ENCODE measurements at regions not wholly inside any gene's neighbourhood (a gene's known extent, or its start where the extent isn't known, plus 50 kb on each side); places are given as distances from the start of the nearest gene placed in this dataset.

DNA sequence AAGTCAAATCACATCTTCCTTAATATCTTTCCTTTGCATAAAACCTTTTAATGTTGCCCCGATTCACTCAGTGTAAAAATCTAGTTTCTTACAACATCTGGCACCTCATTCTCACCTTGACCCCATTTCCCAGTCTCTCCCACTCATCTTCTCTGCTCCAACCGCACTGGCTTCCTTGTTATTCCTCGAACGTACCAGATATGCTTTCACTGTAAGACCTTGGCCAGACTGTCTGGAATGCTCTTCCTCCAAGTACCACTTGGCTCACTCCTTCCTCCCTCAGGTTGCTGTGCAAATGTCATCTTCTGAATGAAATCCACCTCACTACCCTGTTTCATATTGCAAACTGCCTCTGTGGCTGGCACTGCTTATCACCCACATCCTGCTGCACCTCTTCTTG lies 433.6 kb downstream of the HAPSTR1 start:
- TF ChIP-seq, protein P1, sequence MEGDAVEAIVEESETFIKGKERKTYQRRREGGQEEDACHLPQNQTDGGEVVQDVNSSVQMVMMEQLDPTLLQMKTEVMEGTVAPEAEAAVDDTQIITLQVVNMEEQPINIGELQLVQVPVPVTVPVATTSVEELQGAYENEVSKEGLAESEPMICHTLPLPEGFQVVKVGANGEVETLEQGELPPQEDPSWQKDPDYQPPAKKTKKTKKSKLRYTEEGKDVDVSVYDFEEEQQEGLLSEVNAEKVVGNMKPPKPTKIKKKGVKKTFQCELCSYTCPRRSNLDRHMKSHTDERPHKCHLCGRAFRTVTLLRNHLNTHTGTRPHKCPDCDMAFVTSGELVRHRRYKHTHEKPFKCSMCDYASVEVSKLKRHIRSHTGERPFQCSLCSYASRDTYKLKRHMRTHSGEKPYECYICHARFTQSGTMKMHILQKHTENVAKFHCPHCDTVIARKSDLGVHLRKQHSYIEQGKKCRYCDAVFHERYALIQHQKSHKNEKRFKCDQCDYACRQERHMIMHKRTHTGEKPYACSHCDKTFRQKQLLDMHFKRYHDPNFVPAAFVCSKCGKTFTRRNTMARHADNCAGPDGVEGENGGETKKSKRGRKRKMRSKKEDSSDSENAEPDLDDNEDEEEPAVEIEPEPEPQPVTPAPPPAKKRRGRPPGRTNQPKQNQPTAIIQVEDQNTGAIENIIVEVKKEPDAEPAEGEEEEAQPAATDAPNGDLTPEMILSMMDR (conservative IDR thresholded peaks at IDR 0.05; ENCODE audit: low read depth, low read length) = no peak
- H3K4me3 ChIP-seq (ENCODE audit: low read depth, low read length) = no peak overlapping the region
- no peak for DNase-seq (ENCODE audit: low read depth)

DNA sequence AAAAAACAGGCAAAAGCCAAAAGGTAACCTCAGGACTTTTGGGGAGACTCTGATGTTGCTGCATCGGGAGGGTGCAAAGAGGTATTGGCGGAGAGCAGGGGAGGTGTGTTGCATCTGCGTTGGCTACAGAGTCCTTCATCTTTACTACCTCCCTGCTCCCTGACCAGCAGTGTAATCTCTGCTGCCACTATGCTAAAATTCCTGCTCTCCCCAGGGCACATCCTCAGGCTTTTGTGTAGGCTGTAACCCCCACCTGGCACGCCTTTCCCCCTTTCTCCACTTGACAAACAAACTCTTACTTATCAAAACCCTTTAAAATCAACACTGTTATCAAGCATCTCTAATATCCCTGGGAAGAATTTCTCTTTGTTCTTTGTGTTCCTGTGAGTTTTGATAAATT lies 435.3 kb downstream of the HAPSTR1 start:
- no peak for DNase-seq (ENCODE audit: low read depth)
- TF ChIP-seq, protein P1 (conservative IDR thresholded peaks at IDR 0.05; ENCODE audit: low read depth, low read length) = no peak
- no peak overlapping the region for H3K4me3 ChIP-seq (ENCODE audit: low read depth, low read length)

DNA sequence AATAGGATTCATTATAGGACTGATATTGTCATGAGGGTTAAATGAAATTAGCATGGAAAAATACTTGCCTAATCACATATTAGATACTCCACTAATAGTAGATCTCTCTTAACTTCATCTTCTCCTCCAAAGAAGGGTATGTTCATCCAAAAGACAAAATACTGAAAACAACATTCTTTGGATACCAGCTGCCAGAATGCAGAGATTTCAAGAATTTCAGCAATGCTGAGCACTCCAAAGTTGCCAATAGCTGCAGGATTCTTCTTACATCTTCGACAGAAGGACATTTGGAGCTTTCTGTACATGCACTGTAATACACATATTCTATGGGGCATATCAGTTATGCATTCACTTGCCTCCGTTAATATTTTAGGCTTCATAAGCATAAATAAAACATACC lies 436.5 kb downstream of the HAPSTR1 start:
- TF ChIP-seq, protein P1 (conservative IDR thresholded peaks at IDR 0.05; ENCODE audit: low read depth, low read length) = no peak
- no peak for DNase-seq (ENCODE audit: low read depth)
- no peak overlapping the region for H3K4me3 ChIP-seq (ENCODE audit: low read depth, low read length)

DNA sequence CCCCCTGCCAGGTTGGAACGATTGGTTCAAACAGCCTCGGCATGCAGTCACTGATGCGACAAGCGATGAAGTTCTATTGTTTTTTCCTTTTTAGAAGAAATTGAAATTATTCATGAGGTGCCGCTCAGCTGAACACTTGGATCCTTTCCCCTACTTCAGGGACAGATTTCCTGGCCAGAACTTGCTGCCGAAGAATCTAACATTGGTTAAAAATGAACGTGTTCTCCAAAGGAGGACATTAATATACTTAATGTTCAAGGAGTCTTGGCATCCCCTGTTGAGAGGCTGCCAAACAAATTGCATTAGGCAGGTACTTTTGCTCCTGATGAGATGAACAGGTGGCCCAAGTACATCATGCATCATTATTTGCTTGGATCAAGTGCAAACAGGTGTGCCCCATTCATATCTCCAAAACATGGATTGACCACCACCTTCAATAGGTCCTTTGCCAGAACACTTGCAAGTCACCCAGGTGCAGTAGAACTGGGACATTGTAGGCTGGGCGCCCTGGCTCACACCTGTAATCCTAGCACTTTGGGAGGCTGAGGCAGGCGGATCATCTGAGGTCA lies 437.2 kb downstream of the HAPSTR1 start:
- H3K4me3 ChIP-seq (ENCODE audit: low read depth, low read length) = no peak overlapping the region
- TF ChIP-seq, protein P1 (conservative IDR thresholded peaks at IDR 0.05; ENCODE audit: low read depth, low read length) = no peak
- no peak for DNase-seq (ENCODE audit: low read depth)

DNA sequence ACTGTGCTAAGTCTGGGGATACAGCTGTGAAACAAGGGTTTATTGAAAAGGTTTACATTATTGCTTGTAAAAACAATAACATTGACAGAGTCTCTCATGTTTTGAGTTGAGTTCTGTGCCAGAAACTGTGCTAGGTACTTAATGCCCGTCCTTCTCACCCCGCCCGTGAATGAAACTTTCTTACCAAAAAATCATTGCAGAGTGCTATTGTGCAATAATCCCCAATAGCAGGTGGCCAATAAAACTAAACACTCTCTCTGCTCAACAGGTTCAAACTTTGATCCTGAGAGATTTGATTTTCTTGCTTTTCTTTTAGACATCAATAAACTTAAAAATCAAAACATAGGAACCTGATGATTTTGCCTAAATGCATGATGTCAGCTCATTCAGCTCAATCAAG lies 441.6 kb downstream of the HAPSTR1 start:
- TF ChIP-seq, protein P1 (conservative IDR thresholded peaks at IDR 0.05; ENCODE audit: low read depth, low read length) = no peak
- no peak for DNase-seq (ENCODE audit: low read depth)
- no peak overlapping the region for H3K4me3 ChIP-seq (ENCODE audit: low read depth, low read length)

DNA sequence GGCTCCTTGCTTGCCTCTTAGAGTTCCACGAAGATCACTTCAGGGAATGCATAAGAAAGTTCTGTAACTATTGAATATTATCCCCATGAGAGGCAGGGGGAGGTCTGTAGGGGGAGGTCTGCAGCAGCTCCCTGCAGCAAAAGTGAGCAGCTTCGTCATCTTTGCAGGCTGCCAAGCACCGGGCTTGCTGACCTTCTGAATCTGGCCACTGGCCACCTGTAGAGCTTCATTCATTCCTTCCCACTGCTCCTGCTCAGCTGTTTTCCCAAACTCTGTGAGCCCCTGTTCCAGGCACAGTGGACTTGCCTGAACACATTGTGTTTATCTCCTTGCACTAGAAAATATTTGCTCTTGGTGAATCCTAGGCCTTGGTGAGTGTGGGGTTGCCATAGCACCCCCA lies 443.3 kb downstream of the HAPSTR1 start:
- H3K4me3 ChIP-seq (ENCODE audit: low read depth, low read length) = no peak overlapping the region
- TF ChIP-seq, protein P1 (conservative IDR thresholded peaks at IDR 0.05; ENCODE audit: low read depth, low read length) = no peak
- DNase-seq (ENCODE audit: low read depth) = no peak

DNA sequence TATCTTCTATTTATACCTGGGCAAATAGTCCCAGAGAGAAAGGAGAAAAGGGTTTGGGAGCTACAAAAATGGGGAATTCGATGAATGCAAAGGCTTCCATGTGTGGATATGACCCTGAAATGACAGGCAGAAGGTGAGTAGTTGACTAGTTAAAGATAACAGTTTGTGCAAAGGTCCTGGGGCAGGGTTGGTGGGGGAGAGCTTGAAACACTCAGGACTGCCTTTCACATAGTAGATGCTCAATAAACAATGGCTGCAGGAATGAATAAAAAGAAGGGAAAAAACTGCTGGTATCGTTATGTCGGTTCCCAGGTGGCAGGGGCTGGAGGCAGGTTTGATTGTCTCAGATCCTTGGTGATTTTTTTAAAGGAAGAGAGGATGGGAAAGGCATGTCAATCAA lies 445.5 kb downstream of the HAPSTR1 start:
- TF ChIP-seq, protein P1 (conservative IDR thresholded peaks at IDR 0.05; ENCODE audit: low read depth, low read length) = no peak
- no peak overlapping the region for H3K4me3 ChIP-seq (ENCODE audit: low read depth, low read length)
- DNase-seq (ENCODE audit: low read depth) = no peak

All from choroid plexus epithelial cell (primary cell).